GM19372 (cell line): ENCODE measurements at regions not wholly inside any gene's neighbourhood (a gene's known extent, or its start where the extent isn't known, plus 50 kb on each side); places are given as distances from the start of the nearest gene placed in this dataset.

Source experiments
- ATAC-seq: cut with Tn5 transposase; IDR thresholded peaks from one replicate; pipeline ENCODE4 v1.9.1; 2021; ENCODE audit warnings: mild to moderate bottlenecking, low read depth, moderate library complexity; ENCODE audit not compliant: unreplicated experiment

DNA sequence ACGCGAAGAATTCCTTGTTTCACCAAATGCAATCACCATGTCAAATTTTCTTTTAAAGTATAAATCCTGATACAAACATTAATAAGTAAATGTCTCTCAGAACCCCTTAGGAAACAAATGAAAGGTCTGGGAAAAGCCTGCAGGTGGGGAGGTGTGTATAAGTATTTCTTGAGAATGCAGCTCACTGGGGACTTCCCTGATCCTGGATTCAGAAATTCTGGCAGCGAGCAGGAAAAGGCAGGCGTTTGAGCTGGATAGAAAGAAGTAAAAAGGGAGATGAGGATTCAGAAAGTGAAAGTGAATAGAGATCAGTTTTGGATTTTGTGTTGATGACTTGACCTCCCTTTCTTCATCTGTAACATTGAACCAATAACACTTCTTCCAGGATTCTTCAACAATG, 68.3 kb upstream of the CTSC start:
- ATAC-seq: no peak

GRCh38 chr11:88404932-88405710, 67.6 kb upstream of the CTSC start:
- no peak for ATAC-seq

DNA sequence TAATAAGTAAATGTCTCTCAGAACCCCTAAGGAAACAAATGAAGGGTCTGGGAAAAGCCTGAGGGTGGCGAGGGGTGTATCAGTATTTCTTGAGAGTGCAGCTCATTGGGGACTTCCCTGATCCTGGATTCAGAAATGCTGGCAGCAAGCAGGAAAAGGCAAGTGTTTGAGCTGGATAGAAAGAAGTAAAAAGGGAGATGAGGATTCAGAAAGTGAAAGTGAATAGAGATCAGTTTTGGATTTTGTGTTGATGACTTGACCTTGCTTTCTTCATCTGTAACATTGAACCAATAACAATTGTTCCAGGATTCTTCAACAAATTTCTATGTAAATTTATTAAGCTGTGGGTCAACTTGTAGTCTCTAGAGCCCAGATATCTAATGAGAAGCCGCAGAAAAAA, 66.9 kb upstream of the CTSC start:
- no peak for ATAC-seq

GRCh38 chr11:88402784-88403183, 65.2 kb upstream of the CTSC start:
- ATAC-seq: no peak

GRCh38 chr11:88402192-88402715, 64.7 kb upstream of the CTSC start:
- no peak for ATAC-seq

DNA sequence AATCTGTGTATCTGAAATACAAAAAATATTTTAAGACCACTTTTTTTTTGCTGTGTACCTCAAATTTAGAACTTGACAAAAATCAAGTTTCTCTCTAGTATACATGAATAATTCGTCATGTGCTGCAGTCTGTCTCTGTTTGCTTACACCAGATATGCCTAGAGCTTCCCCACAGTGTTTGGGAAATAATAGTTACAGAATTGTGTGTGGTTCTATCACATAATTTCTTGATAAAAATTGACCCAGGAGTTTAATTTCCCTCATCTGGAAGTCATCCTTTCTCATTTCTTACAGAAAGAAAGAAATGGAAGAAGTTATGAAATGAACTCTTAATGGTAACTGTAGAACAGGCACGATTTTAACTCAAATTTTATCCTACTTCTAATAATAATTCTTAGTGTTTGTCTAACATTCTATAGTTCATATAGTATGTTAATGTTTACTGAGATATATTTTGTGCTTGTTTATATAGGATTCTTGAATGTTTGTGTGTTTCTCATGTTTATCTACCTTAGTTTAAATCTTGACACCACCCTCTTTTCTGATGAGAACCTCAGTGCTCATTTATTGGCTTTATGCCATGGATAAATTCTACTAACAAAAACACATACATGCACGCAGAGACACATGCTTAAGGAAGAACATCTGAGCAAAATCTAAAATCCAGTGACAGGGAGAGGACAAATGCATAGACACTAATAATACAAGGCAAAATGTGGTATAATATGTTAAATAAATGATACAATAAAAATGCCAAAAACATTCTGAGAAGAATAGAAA, 61.4 kb upstream of the CTSC start:
- ATAC-seq: no peak

DNA sequence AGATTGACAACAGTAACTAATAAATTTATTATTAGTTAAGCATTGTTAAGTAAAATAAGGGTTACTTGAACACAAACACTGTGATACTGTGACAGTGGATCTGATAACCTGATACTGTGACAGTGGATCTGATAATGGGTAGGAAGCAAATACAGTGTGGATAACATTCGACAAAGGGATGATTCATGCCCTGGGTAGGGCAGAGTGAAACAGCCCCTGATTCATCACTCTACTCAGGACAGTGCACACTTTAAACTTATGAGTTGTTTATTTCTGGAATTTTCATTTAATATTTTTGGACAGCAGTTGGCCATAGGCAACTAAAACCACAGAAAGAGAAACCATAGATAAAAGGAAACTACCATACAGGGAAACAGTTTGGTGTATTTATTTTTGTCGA, 60.8 kb upstream of the CTSC start:
- no peak for ATAC-seq

DNA sequence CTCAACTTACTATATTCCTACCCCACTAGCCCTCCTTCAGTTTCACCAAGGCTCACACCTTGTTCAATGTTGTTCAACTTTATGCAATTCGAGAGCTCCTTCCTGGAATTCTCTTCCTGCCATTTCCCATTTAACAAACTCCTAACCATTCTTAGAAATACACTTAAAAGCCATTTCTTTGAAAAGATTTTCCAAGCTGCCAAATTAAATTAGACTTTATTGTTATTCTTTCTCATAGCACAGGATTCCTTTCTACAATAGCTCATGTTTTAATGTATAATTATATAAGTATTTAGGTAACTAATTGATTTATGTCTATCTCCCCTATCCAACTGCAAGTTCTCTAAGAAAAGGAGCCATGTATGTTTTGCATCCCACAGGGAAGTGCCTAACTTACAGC, 52.7 kb upstream of the CTSC start:
- ATAC-seq: no peak

DNA sequence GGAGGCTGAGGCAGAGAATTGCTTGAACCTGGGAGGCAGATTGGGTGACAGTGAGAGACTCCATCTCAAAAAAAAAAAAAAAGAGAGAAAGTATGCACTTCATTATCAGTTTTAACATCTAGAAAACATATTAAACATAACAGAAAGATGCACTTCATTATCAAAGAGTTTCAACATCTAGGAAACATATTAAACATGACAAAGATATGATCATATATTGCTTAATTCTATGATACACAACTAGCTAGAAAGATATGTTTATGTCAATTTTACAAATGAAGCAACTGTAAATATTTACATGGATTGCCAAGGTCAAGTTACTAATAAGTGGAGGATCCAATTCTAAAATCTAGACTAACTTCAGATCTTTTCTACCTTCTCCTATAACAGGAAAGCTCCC, 50.4 kb upstream of the CTSC start:
- no peak for ATAC-seq
